HG03521 (cell line): ENCODE measurements at regions not wholly inside any gene's neighbourhood (a gene's known extent, or its start where the extent isn't known, plus 50 kb on each side); places are given as distances from the start of the nearest gene placed in this dataset.
A peak's percentile ranks its signal among the peaks of the same experiment; 100 is the strongest.

Source experiments
- ATAC-seq: cut with Tn5 transposase; IDR thresholded peaks from one replicate; pipeline ENCODE4 v1.9.1; 2021; ENCODE audit warnings: mild to moderate bottlenecking, moderate library complexity; ENCODE audit not compliant: unreplicated experiment

DNA sequence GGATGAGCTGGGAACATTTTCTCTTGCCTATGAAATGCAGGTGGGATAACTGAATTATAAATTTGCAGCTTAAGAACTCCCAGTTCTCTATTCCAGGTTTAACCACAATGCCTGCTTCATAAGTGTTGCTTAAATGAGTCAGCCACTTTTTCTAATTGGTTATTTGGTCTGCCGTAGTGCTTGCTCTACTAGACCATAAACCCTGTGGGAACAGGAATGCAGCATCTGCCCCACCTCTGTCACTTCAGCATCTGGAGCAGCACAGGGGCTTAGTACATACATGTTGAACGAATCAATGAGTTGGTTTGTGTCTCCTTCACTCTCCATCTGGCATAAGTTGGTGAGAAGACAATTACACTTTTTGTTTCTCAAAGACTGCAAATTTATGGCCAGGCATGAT lies 95.2 kb upstream of the PTER start:
- ATAC-seq = no peak

DNA sequence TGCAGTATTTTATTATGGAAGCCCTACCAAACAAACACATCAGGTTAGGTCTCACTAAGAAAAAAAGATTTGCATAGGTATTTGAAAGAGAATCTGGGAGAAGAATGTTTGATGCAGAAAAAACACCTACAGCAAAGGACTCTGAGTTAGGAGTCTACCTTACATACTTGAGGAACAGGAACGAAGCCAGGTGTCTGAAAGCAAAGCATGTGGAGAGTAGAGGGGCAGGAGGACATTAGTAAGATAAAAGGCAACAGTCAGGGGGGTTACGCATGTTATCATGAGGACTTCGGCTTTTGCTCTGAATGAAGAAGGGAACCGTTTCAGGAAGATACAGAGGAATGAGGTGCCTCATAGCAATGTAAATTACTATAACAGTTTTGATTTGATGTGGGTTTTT lies 87.9 kb upstream of the PTER start:
- no peak for ATAC-seq

GRCh38 chr10:16352146-16352545 lies 84.7 kb upstream of the PTER start:
- no peak for ATAC-seq

DNA sequence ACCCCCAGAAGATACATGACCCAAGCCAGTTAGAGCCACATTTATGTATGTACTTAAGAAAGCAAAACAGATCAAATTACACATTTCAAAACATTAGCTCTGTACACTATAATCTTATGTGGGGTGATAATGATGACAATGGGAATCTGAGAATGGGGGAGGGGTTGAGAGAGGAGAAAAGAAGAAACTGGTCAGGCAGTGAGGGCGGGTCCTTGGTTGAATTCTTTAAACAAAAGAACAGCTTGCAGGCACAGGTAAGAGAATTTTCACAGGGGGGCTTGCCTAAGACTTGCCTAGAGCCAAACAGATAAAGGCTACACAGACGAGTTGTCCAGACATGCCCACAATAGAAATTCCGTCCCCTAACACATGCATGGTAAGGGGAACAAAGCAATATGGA lies 76.8 kb upstream of the PTER start:
- no peak for ATAC-seq

DNA sequence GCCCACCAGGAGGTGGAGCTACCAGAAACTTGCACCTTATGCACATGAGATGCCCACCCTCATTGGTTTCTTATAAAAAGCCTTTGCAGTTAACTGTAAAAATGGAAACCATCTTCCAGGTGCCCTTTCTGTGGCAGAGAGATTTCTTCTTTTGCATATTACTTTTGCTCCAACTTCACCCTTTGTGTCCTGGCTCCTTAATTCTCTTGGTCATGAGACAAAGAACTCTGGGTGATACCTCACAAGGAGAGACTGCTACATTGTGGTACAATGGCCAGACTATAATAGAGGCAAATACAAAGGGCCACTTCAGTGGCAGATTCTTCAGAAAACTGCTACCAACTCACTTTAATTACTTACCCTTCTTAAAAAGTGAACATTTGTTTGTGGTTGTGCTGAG lies 76.4 kb upstream of the PTER start:
- ATAC-seq = no peak

DNA sequence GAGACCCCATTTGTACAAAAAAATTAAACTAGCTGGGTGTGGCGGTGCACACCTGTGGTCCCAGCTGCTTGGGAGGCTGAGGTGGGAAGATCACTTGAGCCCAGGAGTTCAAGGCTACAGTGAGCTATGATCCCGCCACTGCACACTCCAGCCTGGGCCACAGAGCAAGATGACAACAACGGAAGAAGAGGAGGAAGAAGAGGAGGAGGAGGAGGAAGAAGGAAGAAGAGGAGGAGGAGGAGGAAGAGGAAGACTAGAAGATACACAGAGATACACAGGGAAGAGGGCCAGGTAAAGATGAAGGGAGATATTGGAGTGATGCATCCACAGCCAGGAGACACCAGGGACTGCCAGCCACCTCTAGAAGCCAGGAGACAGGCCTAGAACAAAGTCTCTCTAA lies 75.7 kb upstream of the PTER start:
- ATAC-seq = no peak

GRCh38 chr10:16363741-16364140 lies 73.1 kb upstream of the PTER start:
- no peak for ATAC-seq

GRCh38 chr10:16367621-16368292 lies 69.1 kb upstream of the PTER start:
- ATAC-seq = no peak

DNA sequence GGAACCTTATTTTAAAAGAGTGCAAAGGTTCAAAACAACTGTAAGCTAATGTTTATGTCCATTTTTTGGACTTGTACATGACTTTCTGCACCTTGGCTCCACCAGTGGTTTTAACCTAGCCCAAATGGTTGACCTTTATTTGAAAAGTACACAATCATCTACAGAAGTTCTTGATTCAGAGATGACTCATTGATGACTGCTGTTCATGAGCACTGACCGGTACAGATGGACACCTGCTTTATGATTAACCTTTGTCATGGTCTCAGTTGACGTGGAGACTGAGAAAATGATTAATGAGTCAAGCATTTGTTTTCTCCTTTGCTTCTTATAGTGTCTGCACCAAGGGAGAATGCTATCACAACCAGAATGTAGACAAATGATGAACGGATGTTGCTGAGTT lies 55.7 kb upstream of the PTER start:
- ATAC-seq = peak; percentile 73

DNA sequence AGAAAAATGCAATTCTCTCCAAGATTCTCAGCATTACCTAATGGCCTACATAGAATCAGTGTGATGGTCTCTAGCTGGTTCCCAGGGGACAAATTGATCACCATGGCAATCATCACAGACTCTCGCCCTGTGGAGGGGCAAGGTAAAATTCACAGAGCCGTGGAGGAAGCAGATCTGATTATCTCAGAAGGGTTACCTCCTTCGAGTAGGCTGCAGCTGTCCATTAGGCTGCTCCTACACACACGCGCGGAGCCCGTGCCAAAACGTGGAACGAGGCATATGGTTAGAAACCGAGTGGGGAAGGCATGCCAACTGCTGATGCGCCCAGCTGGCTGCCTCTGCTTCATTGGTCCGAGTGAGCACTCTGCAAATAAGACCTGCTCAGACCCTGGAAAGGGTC lies 52.8 kb upstream of the PTER start:
- no peak for ATAC-seq

- no peak for ATAC-seq
These were observed 50.0 kb upstream of the PTER start for GRCh38 chr10:16386855-16387254.
